ENCODE measurements at regions not wholly inside any gene's neighbourhood (a gene's known extent, or its start where the extent isn't known, plus 50 kb on each side); places are given as distances from the start of the nearest gene placed in this dataset.
"Not testable (repeated sequence)": the region's sequence is repeated elsewhere in the genome, so short reads cannot be mapped to it uniquely, and the experiment has no call there.

GRCh38 chr16:54746596-54746995 lies 184.1 kb upstream of the IRX5 start:
- peaks cover 0 to 7% of the 10 kb centered on the region in 2 donors for H3K27me3 Mint-ChIP-seq
- no peaks in the 10 kb centered on the region for H3K36me3 Mint-ChIP-seq
- H3K27ac Mint-ChIP-seq = no peak overlapping the region
- ATAC-seq (no peak), DNase-seq (ENCODE audit: low spot score) (no peak)
- no peaks in the 10 kb centered on the region for H3K4me1 Mint-ChIP-seq (ENCODE audit: low read depth in 2 of 2)
- peaks cover 2% of the 10 kb centered on the region for H3K9me3 Mint-ChIP-seq
- no peak overlapping the region for H3K4me3 Mint-ChIP-seq

GRCh38 chr16:54744998-54745397 lies 185.7 kb upstream of the IRX5 start:
- Mint-ChIP-seq H3K27me3 (peaks cover 0 to 7% of the 10 kb centered on the region in 2 donors), H3K27ac (no peak overlapping the region), H3K4me3 (no peak overlapping the region), H3K4me1 (ENCODE audit: low read depth in 2 of 2) (no peaks in the 10 kb centered on the region), H3K36me3 (no peaks in the 10 kb centered on the region), H3K9me3 (peaks cover 2% of the 10 kb centered on the region)
- ATAC-seq = no peak
- DNase-seq (ENCODE audit: low spot score) = no peak

GRCh38 chr16:54742436-54742835 lies 188.2 kb upstream of the IRX5 start:
- H3K9me3 Mint-ChIP-seq = peaks cover 7% of the 10 kb centered on the region
- ATAC-seq (no peak), DNase-seq (ENCODE audit: low spot score) (no peak)
- no peaks in the 10 kb centered on the region for H3K4me1 Mint-ChIP-seq (ENCODE audit: low read depth in 2 of 2)
- H3K4me3 Mint-ChIP-seq = no peak overlapping the region
- H3K36me3 Mint-ChIP-seq = no peaks in the 10 kb centered on the region
- H3K27ac Mint-ChIP-seq = no peak overlapping the region
- H3K27me3 Mint-ChIP-seq = no peaks in the 10 kb centered on the region

GRCh38 chr16:54739381-54739780 lies 191.3 kb upstream of the IRX5 start:
- ATAC-seq (no peak), DNase-seq (ENCODE audit: low spot score) (no peak)
- Mint-ChIP-seq H3K4me3 (no peak overlapping the region), H3K27me3 (peaks cover 0 to 7% of the 10 kb centered on the region in 2 donors), H3K4me1 (ENCODE audit: low read depth in 2 of 2) (no peaks in the 10 kb centered on the region), H3K36me3 (no peaks in the 10 kb centered on the region), H3K9me3 (peaks cover 7% of the 10 kb centered on the region), H3K27ac (no peak overlapping the region)

- no peaks in the 10 kb centered on the region for H3K4me1 Mint-ChIP-seq (ENCODE audit: low read depth in 2 of 2)
- H3K36me3 Mint-ChIP-seq = no peaks in the 10 kb centered on the region
- ATAC-seq (no peak), DNase-seq (ENCODE audit: low spot score) (no peak)
- H3K4me3 Mint-ChIP-seq = no peak overlapping the region
- H3K27ac Mint-ChIP-seq = no peak overlapping the region
- peaks cover 0 to 7% of the 10 kb centered on the region in 2 donors for H3K27me3 Mint-ChIP-seq
- peaks cover 7% of the 10 kb centered on the region for H3K9me3 Mint-ChIP-seq
Observed at GRCh38 chr16:54734156-54734555, 196.5 kb upstream of the IRX5 start.

GRCh38 chr16:54727696-54728095 lies 203.0 kb upstream of the IRX5 start:
- not testable (repeated sequence) for H3K27ac Mint-ChIP-seq; ATAC-seq; H3K36me3 Mint-ChIP-seq; H3K4me3 Mint-ChIP-seq; H3K9me3 Mint-ChIP-seq; H3K4me1 Mint-ChIP-seq (ENCODE audit: low read depth in 2 of 2); H3K27me3 Mint-ChIP-seq; DNase-seq (ENCODE audit: low spot score)

- peaks cover 0 to 2% of the 10 kb centered on the region in 2 donors for H3K27me3 Mint-ChIP-seq
- H3K4me1 Mint-ChIP-seq (ENCODE audit: low read depth in 2 of 2) = no peaks in the 10 kb centered on the region
- no peak overlapping the region for H3K4me3 Mint-ChIP-seq
- no peak for ATAC-seq
- H3K27ac Mint-ChIP-seq = no peak overlapping the region
- no peak for DNase-seq (ENCODE audit: low spot score)
- H3K36me3 Mint-ChIP-seq = no peaks in the 10 kb centered on the region
- peaks cover 2% of the 10 kb centered on the region for H3K9me3 Mint-ChIP-seq
Observed at GRCh38 chr16:54724346-54724925, 206.2 kb upstream of the IRX5 start.

GRCh38 chr16:54722210-54722676 lies 208.4 kb upstream of the IRX5 start:
- Mint-ChIP-seq H3K27me3 (peaks cover 0 to 2% of the 10 kb centered on the region in 2 donors), H3K27ac (no peak overlapping the region), H3K36me3 (no peaks in the 10 kb centered on the region), H3K4me3 (no peak overlapping the region), H3K4me1 (ENCODE audit: low read depth in 2 of 2) (no peaks in the 10 kb centered on the region), H3K9me3 (peaks cover 9% of the 10 kb centered on the region)
- ATAC-seq = no peak
- DNase-seq (ENCODE audit: low spot score) = no peak

GRCh38 chr16:54720259-54720658 lies 210.4 kb upstream of the IRX5 start:
- Mint-ChIP-seq H3K4me3 (no peak overlapping the region), H3K27ac (no peak overlapping the region), H3K27me3 (peaks cover 0 to 2% of the 10 kb centered on the region in 2 donors), H3K36me3 (no peaks in the 10 kb centered on the region), H3K9me3 (peaks cover 9% of the 10 kb centered on the region), H3K4me1 (ENCODE audit: low read depth in 2 of 2) (no peaks in the 10 kb centered on the region)
- ATAC-seq = no peak
- DNase-seq (ENCODE audit: low spot score) = no peak

- peaks cover 9% of the 10 kb centered on the region for H3K9me3 Mint-ChIP-seq
- no peak for DNase-seq (ENCODE audit: low spot score)
- H3K4me3 Mint-ChIP-seq = no peak overlapping the region
- no peak for ATAC-seq
- H3K27me3 Mint-ChIP-seq = peaks cover 0 to 2% of the 10 kb centered on the region in 2 donors
- no peak overlapping the region for H3K27ac Mint-ChIP-seq
- no peaks in the 10 kb centered on the region for H3K4me1 Mint-ChIP-seq (ENCODE audit: low read depth in 2 of 2)
- no peaks in the 10 kb centered on the region for H3K36me3 Mint-ChIP-seq
Observed at GRCh38 chr16:54719624-54720023, 211.0 kb upstream of the IRX5 start.

GRCh38 chr16:54718376-54718775 lies 212.3 kb upstream of the IRX5 start:
- H3K36me3 Mint-ChIP-seq = no peaks in the 10 kb centered on the region

GRCh38 chr16:54715011-54715410 lies 215.7 kb upstream of the IRX5 start:
- Mint-ChIP-seq H3K27ac (no peak overlapping the region), H3K9me3 (peaks cover 7% of the 10 kb centered on the region), H3K4me1 (ENCODE audit: low read depth in 2 of 2) (no peaks in the 10 kb centered on the region), H3K4me3 (no peak overlapping the region), H3K36me3 (no peaks in the 10 kb centered on the region), H3K27me3 (no peaks in the 10 kb centered on the region)
- DNase-seq (ENCODE audit: low spot score) = no peak
- ATAC-seq = no peak

More at GRCh38 chr16:54718376-54718775, 212.3 kb upstream of the IRX5 start:
- Mint-ChIP-seq H3K27me3 (peaks cover 0 to 2% of the 10 kb centered on the region in 2 donors), H3K9me3 (peaks cover 9% of the 10 kb centered on the region), H3K27ac (no peak overlapping the region), H3K4me3 (no peak overlapping the region), H3K4me1 (ENCODE audit: low read depth in 2 of 2) (no peaks in the 10 kb centered on the region)
- DNase-seq (ENCODE audit: low spot score) = no peak
- no peak for ATAC-seq

- H3K36me3 Mint-ChIP-seq = no peaks in the 10 kb centered on the region
- DNase-seq (ENCODE audit: low spot score) = no peak
- H3K9me3 Mint-ChIP-seq = no peaks in the 10 kb centered on the region
- ATAC-seq = no peak
- peaks cover 0 to 7% of the 10 kb centered on the region in 2 donors for H3K27me3 Mint-ChIP-seq
- H3K27ac Mint-ChIP-seq = no peak overlapping the region
- H3K4me1 Mint-ChIP-seq (ENCODE audit: low read depth in 2 of 2) = no peaks in the 10 kb centered on the region
- no peak overlapping the region for H3K4me3 Mint-ChIP-seq
Observed at GRCh38 chr16:54712866-54713265, 217.8 kb upstream of the IRX5 start.

GRCh38 chr16:54707813-54708212 lies 222.9 kb upstream of the IRX5 start:
- H3K4me3 Mint-ChIP-seq = no peak overlapping the region
- DNase-seq (ENCODE audit: low spot score) (no peak), ATAC-seq (no peak)
- H3K27me3 Mint-ChIP-seq = peaks cover 6 to 7% of the 10 kb centered on the region in 2 donors
- no peaks in the 10 kb centered on the region for H3K36me3 Mint-ChIP-seq
- H3K4me1 Mint-ChIP-seq (ENCODE audit: low read depth in 2 of 2) = no peaks in the 10 kb centered on the region
- peaks cover 4% of the 10 kb centered on the region for H3K9me3 Mint-ChIP-seq
- H3K27ac Mint-ChIP-seq = no peak overlapping the region

- Mint-ChIP-seq H3K9me3 (peaks cover 4% of the 10 kb centered on the region), H3K27me3 (peaks cover 6 to 7% of the 10 kb centered on the region in 2 donors), H3K4me1 (ENCODE audit: low read depth in 2 of 2) (no peaks in the 10 kb centered on the region), H3K36me3 (no peaks in the 10 kb centered on the region), H3K4me3 (no peak overlapping the region), H3K27ac (no peak overlapping the region)
- no peak for ATAC-seq
- no peak for DNase-seq (ENCODE audit: low spot score)
Observed at GRCh38 chr16:54706406-54706805, 224.3 kb upstream of the IRX5 start.

All from natural killer cell treated with Interleukin-12 subunit alpha and Interleukin-12 subunit beta and Interleukin-15 and Interleukin-18, amount 100 ng/mL, for 72 hours (primary cell).